ENCODE measurements at regions not wholly inside any gene's neighbourhood (a gene's known extent, or its start where the extent isn't known, plus 50 kb on each side); places are given as distances from the start of the nearest gene placed in this dataset.
A peak's percentile ranks its signal among the peaks of the same experiment; 100 is the strongest.

DNA sequence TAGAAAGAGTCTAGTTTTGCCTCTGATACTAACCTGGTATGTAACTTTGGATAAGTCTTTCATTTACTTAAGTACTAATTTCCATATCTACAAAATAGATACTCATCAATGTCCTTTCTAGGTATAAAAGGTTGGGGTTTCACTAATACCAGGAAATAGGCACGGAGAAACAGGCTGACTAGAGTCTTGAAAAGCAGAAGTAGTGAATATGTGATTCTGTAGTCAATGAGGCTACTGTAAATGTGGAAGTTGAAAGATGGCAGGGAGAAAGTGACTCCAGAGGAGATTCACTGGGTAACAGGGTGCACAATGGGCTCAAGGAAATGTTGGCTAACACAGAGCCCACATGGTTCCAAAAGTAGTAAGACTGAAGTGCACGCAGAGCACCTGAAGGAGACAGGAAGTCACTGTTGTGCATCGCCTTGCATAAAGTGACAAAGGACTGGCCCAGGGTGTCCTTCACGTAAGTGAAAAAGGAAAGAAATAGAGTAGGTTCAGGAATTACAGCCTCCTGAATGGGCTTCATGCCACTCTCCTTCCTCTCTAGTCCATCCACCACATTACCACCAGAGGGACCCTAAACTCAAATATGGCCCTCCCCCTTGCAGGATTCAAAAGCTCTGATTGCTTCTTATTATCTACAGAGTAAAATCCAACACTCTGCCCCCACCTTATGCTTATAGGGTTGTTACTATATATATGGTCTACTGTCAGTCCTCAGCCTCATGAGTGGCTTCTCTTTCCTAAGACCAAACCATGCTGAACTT is 288.0 kb upstream of the SMARCA2 start:
- TF ChIP-seq, protein P1, sequence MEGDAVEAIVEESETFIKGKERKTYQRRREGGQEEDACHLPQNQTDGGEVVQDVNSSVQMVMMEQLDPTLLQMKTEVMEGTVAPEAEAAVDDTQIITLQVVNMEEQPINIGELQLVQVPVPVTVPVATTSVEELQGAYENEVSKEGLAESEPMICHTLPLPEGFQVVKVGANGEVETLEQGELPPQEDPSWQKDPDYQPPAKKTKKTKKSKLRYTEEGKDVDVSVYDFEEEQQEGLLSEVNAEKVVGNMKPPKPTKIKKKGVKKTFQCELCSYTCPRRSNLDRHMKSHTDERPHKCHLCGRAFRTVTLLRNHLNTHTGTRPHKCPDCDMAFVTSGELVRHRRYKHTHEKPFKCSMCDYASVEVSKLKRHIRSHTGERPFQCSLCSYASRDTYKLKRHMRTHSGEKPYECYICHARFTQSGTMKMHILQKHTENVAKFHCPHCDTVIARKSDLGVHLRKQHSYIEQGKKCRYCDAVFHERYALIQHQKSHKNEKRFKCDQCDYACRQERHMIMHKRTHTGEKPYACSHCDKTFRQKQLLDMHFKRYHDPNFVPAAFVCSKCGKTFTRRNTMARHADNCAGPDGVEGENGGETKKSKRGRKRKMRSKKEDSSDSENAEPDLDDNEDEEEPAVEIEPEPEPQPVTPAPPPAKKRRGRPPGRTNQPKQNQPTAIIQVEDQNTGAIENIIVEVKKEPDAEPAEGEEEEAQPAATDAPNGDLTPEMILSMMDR (IDR thresholded peaks at IDR 0.05; ENCODE audit: low read depth, low read length, missing input control) = no peak
- TF ChIP-seq, protein P2, sequence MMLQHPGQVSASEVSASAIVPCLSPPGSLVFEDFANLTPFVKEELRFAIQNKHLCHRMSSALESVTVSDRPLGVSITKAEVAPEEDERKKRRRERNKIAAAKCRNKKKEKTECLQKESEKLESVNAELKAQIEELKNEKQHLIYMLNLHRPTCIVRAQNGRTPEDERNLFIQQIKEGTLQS (IDR thresholded peaks at IDR 0.05) = no peak
- TF ChIP-seq TAF1 (conservative IDR thresholded peaks at IDR 0.05) (no peak), SP1 (IDR thresholded peaks at IDR 0.05) (no peak), YY1 (IDR thresholded peaks at IDR 0.05) (no peak), GABPA (IDR thresholded peaks at IDR 0.05 in 1 of 2, conservative IDR thresholded peaks at IDR 0.05 in 1 of 2) (no peak), RAD21 (IDR thresholded peaks at IDR 0.05) (peak; percentile 27 to 42)
- TF ChIP-seq, protein P3, sequence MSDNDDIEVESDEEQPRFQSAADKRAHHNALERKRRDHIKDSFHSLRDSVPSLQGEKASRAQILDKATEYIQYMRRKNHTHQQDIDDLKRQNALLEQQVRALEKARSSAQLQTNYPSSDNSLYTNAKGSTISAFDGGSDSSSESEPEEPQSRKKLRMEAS (IDR thresholded peaks at IDR 0.05) = no peak

Measured in liver (tissue), 3 donors.